Left lung (tissue), 4 donors: ENCODE measurements at regions not wholly inside any gene's neighbourhood (a gene's known extent, or its start where the extent isn't known, plus 50 kb on each side); places are given as distances from the start of the nearest gene placed in this dataset.
"Not testable (repeated sequence)": the region's sequence is repeated elsewhere in the genome, so short reads cannot be mapped to it uniquely, and the experiment has no call there.

Experiments
- ATAC-seq: fragments of 200-7000 bp; cut with Tn5 transposase; one replicate; pipeline ENCODE4 v1.9.1; 2020; ENCODE audit warnings: moderate library complexity
- DNase-seq, 4 donors: peaks; one replicate each; pipeline ENCODE4 v3.0.0-alpha.2; 2013 to 2020
- H3K27ac ChIP-seq, 2 donors: fragments of 200-600 bp; sonication (generic) in 1 of 2; one replicate each; pipeline versions ENCODE4 v1.5.0 to v1.8.0; 2020 to 2021
- H3K27me3 ChIP-seq, 2 donors: fragments of 200-600 bp; sonication (generic) in 1 of 2; one replicate each; pipeline versions ENCODE4 v1.5.0 to v1.8.0; 2020 to 2021
- H3K36me3 ChIP-seq, 2 donors: fragments of 200-600 bp; sonication (generic) in 1 of 2; one replicate each; pipeline versions ENCODE4 v1.5.0 to v1.8.0; 2020 to 2021
- H3K4me1 ChIP-seq, 2 donors: fragments of 200-600 bp; one replicate each; pipeline ENCODE4 v1.8.0; 2021
- H3K4me3 ChIP-seq, 2 donors: fragments of 200-600 bp; sonication (generic) in 1 of 2; one replicate each; pipeline versions ENCODE4 v1.5.0 to v1.8.0; 2020 to 2021; ENCODE audit warnings: mild to moderate bottlenecking in 1 of 2
- H3K9me3 ChIP-seq, 2 donors: fragments of 200-600 bp; sonication (generic) in 1 of 2; one replicate each; pipeline versions ENCODE4 v1.5.0 to v1.8.0; 2020 to 2021
- intact Hi-C, 2 donors: fragments of 100-400 bp; cut with DNase I; formaldehyde crosslinking; loops; one replicate each; pipeline versions ENCODE4 v1.11.2 to v1.14.2; 2022
- TF ChIP-seq, protein P1 (sequence below), 2 donors: fragments of 200-600 bp; sonication (generic) in 1 of 2; IDR thresholded peaks; one replicate each; pipeline versions ENCODE4 v1.5.0 to v1.8.0; 2021; ENCODE audit warnings: antibody characterized with exemption in 2 of 2
- donor health status: DM: no; HTN: yes; CAD: no.
- donor health status: DM: no; HTN: no; CAD: no.

DNA sequence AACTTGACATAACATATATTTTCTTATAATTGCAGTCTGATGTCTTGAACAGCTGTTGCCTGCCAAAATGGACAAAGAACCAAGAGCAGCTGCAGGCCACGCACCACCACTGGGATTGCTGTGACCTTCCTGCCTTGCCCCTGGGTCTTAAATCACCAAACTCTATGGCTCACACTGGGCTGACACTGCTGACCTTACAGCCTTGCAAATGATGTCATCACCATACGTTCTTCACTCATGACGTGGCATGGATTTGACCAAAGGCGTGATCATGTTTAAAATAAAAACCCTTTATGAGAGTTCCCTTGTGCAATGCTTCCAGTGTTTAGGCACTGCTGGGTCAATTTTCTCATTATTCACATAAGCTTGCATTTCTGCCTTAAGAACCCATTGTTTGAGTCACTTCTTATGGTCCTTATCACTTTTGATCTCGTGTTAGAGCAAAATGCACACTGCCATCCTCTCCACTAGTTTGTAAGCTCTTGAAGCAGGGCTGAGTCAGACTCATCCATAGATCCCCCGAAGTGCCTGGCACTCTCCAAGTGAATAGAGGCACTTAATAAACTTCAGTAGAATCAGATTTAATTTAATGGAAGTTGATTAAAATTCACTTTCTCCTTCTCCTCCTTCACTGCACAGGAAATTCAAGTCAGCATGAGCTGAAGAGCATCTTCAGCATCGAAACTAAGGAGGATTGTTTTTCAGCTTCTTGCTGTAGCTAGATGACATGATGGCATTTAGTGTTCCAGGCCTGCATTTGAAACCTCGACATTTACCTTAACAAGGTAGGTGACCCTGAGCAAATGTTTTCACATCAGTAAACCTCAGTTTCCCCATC lies 132.4 kb upstream of the PZP start:
- H3K9me3 ChIP-seq = peaks cover 0 to 16% of the 10 kb centered on the region in 2 donors
- no peaks in the 10 kb centered on the region for H3K4me1 ChIP-seq
- TF ChIP-seq, protein P1, sequence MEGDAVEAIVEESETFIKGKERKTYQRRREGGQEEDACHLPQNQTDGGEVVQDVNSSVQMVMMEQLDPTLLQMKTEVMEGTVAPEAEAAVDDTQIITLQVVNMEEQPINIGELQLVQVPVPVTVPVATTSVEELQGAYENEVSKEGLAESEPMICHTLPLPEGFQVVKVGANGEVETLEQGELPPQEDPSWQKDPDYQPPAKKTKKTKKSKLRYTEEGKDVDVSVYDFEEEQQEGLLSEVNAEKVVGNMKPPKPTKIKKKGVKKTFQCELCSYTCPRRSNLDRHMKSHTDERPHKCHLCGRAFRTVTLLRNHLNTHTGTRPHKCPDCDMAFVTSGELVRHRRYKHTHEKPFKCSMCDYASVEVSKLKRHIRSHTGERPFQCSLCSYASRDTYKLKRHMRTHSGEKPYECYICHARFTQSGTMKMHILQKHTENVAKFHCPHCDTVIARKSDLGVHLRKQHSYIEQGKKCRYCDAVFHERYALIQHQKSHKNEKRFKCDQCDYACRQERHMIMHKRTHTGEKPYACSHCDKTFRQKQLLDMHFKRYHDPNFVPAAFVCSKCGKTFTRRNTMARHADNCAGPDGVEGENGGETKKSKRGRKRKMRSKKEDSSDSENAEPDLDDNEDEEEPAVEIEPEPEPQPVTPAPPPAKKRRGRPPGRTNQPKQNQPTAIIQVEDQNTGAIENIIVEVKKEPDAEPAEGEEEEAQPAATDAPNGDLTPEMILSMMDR (IDR thresholded peaks at IDR 0.05) = no peak
- H3K27me3 ChIP-seq = no peaks in the 10 kb centered on the region
- intact Hi-C loops = no loop called here
- no peak overlapping the region for H3K4me3 ChIP-seq
- ATAC-seq (no peak), DNase-seq (peak in 1 of 4 donors; percentile 48)
- H3K27ac ChIP-seq = no peak overlapping the region
- H3K36me3 ChIP-seq = no peaks in the 10 kb centered on the region

- TF ChIP-seq, protein P1 (IDR thresholded peaks at IDR 0.05) = no peak
- intact Hi-C loops = no loop called here
- DNase-seq = no peak
- no peaks in the 10 kb centered on the region for H3K27me3 ChIP-seq
- no peak overlapping the region for H3K27ac ChIP-seq
- H3K9me3 ChIP-seq = peaks cover 0 to 16% of the 10 kb centered on the region in 2 donors
- H3K36me3 ChIP-seq = no peaks in the 10 kb centered on the region
- peaks cover 0 to 8% of the 10 kb centered on the region in 2 donors for H3K4me1 ChIP-seq
- ATAC-seq = no peak
- H3K4me3 ChIP-seq = no peak overlapping the region
Measured at GRCh38 chr12:9337656-9338055, 129.5 kb upstream of the PZP start.

GRCh38 chr12:9336375-9337011 lies 128.3 kb upstream of the PZP start:
- H3K4me3 ChIP-seq, ATAC-seq, intact Hi-C loops, DNase-seq, H3K27me3 ChIP-seq, H3K4me1 ChIP-seq, H3K36me3 ChIP-seq, H3K27ac ChIP-seq: not testable (repeated sequence)
- peaks cover 0 to 16% of the 10 kb centered on the region in 2 donors for H3K9me3 ChIP-seq

DNA sequence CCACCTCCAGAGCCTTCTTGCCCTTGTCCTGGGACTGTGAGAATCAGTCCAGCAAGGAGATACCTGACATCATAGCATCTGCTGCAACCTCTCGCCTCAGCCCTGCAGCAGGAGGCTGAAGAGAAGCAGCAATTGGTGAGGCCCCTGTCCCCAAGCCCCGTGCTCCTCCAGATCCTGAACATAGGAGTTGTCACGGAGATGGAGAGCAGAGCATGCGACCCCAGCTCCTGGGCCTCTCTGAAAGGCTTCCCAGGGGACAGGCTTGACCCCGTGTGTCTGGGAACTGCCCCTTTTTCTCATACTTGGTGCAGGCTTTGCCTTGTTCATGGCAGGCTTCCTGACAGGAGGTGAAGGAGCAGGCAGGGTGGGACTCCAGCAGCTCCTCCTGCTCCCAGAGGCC lies 127.7 kb upstream of the PZP start:
- Histone ChIP-seq H3K4me1 (peaks cover 0 to 8% of the 10 kb centered on the region in 2 donors), H3K27ac (no peak overlapping the region), H3K36me3 (no peaks in the 10 kb centered on the region), H3K27me3 (no peaks in the 10 kb centered on the region), H3K9me3 (peaks cover 0 to 16% of the 10 kb centered on the region in 2 donors), H3K4me3 (no peak overlapping the region)
- DNase-seq (no peak), ATAC-seq (no peak)
- intact Hi-C loops = no loop called here
- TF ChIP-seq, protein P1 (IDR thresholded peaks at IDR 0.05) = no peak

DNA sequence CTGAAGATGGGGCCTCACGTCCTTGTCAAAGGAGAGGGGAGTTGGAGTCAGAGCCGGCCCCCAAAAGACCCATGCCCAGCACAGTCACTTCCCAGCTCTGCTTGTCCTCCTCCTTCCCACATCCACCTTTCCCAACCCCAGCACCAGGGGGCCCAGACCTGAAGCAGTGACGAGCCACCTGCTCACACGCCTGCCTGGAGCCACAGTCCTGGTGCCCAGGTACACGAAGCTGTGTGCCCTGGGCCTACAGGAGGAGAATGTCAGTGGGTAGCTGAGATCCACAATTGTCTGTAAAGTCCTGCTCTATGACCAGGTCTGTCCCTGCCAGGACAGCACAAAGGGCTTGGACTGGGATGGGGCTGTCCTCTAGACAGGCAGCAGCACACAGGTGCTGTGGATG lies 126.8 kb upstream of the PZP start:
- Histone ChIP-seq H3K4me3 (no peak overlapping the region), H3K27me3 (no peaks in the 10 kb centered on the region), H3K9me3 (peaks cover 0 to 16% of the 10 kb centered on the region in 2 donors), H3K36me3 (no peaks in the 10 kb centered on the region), H3K27ac (no peak overlapping the region), H3K4me1 (peaks cover 0 to 8% of the 10 kb centered on the region in 2 donors)
- TF ChIP-seq, protein P1 (IDR thresholded peaks at IDR 0.05) = no peak
- intact Hi-C loops = no loop called here
- DNase-seq = no peak
- ATAC-seq = no peak
